OCI-LY7 (cell line): ENCODE measurements at regions not wholly inside any gene's neighbourhood (a gene's known extent, or its start where the extent isn't known, plus 50 kb on each side); places are given as distances from the start of the nearest gene placed in this dataset.

Experiments used
- CTCF ChIP-seq: fragments of 200-600 bp; sonication (generic); conservative IDR thresholded peaks from 2 replicates; pipeline ENCODE4 v1.5.1; 2014; ENCODE audit warnings: mild to moderate bottlenecking, antibody characterized with exemption, low read length, moderate library complexity, mixed read lengths
- EZH2phosphoT487 ChIP-seq: fragments of 200-600 bp; sonication (generic); IDR thresholded peaks from 2 replicates; pipeline ENCODE4 v1.6.1; 2018; ENCODE audit warnings: low read depth, borderline replicate concordance, mild to moderate bottlenecking, mixed run types, antibody characterized with exemption, low read length, moderate library complexity, mixed read lengths

- no peak for TF ChIP-seq CTCF
- no peak for TF ChIP-seq EZH2phosphoT487
These were observed 121.5 kb upstream of the LUZP2 start for GRCh38 chr11:24375351-24375750.
